Posterior cingulate gyrus (tissue), 11 donors: ENCODE measurements at regions not wholly inside any gene's neighbourhood (a gene's known extent, or its start where the extent isn't known, plus 50 kb on each side); places are given as distances from the start of the nearest gene placed in this dataset.

Experiments used
- DNase-seq, 10 donors: peaks; one replicate each; pipeline versions ENCODE4 v3.0.0 to v3.0.0-alpha.2; 2020 to 2021; ENCODE audit warnings: mixed read lengths in 3 of 10
- intact Hi-C: fragments of 100-400 bp; cut with DNase I; formaldehyde crosslinking; loops from one replicate; pipeline ENCODE4 v1.15.1; 2023

DNA sequence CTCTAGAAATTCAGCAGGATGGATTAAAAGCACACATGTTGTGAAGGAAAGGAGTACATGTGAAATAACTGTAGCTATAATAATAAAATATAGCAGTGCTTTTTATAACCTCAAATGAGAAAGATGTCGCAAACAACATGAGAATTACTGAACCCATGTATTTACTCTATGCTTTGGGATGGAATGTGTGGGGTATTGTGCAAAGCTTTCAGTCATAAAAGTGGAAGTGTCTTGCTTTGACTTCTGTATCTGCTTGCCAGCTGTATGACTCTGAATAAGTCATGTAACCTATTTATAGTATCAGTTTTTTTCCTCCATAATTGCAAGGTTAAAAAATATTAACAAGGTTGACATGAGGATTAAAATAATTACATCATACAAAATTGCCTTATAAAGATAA lies 519.3 kb upstream of the CADM2 start:
- intact Hi-C loops = no loop called here
- DNase-seq = no peak

DNA sequence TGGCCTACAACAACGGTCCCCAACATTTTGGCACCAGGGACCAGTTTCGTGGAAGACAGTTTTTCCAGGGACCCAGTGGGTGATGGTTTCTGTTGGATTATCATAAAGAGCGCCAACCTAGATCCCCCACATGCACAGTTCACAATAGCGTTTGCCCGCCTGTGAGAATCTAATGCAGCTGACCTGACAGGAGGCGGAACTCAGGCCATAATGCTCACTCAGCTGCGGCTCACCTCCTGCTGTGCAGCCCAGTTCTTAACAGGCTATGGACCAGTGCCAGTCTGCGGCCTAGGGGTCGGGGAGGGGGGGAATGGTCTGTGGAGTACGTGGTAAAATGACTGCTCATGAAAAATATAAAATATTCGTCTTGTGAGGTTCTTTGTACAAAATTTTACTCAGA lies 518.5 kb upstream of the CADM2 start:
- peak in 1 of 10 donors; percentile 58 for DNase-seq
- intact Hi-C loops = no loop called here

DNA sequence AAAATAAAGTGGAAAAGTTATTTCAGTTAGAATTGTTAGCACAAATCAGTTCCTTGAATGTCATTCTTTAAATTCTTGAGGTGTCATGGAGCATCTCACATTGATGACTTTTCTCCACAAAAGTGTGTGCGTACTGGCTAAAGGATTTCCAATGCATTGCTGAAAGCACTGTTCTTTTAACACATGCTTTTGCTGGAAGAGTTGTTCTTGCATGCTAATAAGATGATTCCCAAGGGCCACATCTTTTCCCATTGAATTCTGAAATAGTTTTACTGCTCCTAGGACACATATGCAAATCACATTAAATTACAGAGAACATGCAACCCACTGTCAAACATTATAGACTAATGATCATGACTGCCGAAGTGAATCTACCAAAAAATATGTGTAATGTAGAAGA lies 516.3 kb upstream of the CADM2 start:
- intact Hi-C loops = no loop called here
- DNase-seq = no peak

DNA sequence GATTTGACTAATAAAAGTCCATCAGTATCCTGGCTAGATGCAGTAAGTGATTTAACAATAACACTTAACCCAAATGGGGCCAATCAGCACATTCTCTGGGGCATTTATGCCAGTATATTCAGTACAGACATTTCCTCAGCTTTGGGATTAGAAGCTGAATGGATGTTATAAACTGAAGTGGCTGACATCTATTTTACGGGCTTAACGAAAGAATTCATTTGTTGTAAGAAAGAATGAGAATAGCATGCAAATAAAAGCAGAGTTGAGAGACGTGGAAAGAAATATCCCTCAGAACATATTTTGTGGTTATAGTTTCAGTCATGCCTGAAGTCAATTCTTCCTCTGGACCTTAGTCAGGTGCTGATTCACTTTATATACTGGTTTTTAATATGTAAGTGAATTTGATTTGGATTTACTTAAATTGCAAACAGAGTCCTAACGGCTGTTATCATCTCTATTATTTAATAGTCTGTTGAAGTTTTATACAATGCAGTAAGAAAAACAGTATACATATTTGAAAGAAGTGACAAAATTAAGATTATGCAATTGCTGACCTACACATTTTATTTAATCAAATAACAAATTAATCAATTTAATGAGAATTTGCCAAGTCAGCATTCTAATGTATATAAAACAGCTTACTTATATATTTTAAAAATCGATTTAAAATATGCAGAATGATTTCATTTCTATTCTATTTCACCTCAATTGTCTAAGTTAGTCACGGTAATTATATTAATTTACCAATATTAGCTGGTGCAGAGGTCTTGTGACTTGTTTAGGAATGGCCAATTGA lies 513.9 kb upstream of the CADM2 start:
- no peak for DNase-seq

DNA sequence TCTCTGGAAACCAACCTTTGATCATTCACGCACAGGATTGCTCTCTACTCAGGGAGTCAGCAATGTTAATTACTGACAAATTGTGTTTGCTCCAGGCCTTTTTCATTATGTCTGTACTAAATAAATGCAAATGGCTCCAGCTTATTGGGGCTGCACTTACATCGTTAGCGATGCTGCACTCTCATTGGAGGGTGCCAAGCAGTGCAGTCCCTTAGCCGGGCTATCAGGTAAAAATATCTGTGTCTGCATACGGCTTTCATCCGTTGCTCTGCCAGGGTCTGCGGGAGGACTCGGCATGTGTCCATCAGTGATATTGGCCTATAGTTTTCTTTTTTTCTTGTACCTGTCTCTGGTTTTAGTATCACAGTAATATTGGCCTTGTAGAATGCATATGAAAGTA lies 471.5 kb upstream of the CADM2 start:
- no peak for DNase-seq
- intact Hi-C loops = no loop called here

More for the DNA sequence above, 513.9 kb upstream of the CADM2 start:
- intact Hi-C loops = no loop called here

DNA sequence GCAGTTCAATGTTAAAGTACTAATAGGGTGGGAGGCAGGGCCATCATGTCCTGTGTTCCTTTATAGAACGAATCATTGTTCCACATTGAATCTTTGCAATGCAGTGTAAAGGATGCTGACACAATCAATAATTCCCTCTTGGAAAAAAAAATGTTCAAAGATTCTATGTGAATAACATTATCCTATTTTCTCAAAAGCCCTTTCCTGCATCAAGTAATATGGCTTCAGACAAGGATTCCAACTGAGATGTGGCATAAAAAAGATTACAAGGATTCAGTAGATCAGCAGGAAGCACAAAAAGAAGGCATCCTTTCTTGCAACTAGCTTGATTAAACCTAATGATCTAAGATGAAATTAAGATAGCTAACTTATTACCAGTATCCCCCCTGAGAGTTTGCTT lies 454.0 kb upstream of the CADM2 start:
- intact Hi-C loops = no loop called here
- DNase-seq = no peak

DNA sequence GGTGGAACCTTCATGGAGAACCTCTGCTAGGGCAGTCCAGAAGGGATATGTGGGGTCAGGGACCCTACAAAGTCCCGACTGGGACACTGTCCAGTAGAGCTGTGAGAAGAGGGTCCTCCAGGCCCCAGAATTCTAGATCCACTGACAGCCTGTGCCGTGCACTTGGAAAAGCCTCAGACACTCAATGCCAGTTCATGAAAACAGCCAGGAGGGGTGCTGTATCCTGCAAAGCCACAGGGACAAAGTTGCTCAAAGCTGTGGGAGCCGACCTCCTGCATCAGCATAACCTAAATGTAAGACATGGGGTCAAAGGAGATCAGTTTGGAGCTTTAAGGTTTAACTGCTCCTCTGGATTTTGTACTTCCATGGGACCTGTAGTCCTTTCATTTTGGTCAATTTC lies 448.8 kb upstream of the CADM2 start:
- intact Hi-C loops = no loop called here
- DNase-seq = no peak

DNA sequence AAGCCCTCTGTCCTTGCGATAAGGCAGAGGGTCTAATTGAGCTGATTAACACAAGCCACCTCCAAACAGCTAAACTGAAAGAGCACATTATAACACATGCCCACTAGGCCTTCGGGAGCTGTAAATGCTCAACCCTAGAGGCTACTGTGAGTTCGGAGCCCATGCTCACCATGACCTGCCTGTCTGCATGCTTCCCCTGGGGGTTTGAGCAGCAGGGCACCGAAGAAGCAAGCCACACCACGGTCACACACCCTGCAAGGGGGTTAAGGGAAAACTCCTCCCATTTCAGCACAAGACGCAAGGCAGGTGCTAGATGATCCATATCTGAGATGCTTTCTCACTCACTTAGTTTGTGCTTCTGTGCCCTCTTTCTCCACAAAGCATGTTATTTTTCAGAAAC lies 435.9 kb upstream of the CADM2 start:
- peak in 1 of 10 donors; percentile 55 for DNase-seq
- intact Hi-C loops = no loop called here

DNA sequence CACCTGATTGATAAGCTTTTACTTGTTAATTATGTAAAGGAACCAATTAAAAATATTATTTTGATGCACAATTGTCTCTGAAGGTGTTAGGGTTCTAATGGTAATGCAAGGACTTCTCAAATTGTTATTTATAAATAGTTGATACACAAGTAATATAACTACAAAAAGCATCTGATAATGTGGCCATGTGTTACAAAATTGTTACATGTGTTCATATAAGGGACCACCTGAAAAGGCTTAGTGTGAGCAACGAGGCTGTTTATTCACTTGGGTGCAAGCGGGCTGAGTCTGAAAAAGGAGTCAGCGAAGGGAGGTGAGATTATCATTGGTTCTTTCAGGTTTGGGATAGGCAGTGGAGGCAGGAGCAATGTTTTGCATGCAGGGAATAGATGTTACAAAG lies 421.9 kb upstream of the CADM2 start:
- DNase-seq = no peak
- intact Hi-C loops = no loop called here

DNA sequence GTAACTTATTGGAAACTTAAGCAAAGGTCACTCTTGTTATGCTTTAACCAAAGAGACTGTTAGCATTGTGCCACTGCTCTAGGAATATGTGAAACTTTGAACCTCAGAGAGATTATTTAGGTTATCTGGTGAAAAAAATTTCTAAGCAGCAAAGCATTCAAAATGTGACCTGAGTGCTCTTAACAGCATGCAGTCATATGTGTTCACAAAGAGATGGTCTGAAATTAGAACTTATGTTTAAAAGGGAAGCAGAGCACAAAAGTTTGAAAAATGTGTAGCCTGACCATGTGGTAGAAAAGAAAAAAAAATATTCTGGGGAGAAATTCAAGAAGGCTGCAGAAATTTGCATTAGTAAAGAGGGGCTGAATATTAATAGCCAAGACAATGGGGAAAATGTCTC lies 420.2 kb upstream of the CADM2 start:
- intact Hi-C loops = no loop called here
- no peak for DNase-seq

DNA sequence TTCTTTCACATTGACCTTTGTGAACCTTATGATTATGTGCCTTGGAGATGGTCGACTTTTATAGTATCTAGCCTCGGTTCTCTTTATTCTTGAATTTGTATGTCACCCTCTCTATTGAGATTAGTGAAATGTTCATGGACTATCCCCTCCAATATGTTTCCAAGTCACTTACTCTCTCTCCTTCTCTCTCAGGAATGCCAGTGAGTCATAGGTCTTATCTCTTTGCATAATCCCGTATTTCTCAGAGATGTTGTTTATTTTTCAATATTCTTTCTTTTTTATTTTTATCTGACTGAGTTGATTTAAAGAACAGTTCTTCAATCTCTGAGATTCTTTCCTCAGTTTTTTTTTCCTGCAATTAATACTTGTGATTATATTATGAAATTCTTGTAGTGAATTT lies 411.6 kb upstream of the CADM2 start:
- DNase-seq = no peak
- intact Hi-C loops = loop anchor here (5.0 kb wide), 3 partner anchors 410 to 1030 kb away; partner anchors contain the start of gene CADM2

DNA sequence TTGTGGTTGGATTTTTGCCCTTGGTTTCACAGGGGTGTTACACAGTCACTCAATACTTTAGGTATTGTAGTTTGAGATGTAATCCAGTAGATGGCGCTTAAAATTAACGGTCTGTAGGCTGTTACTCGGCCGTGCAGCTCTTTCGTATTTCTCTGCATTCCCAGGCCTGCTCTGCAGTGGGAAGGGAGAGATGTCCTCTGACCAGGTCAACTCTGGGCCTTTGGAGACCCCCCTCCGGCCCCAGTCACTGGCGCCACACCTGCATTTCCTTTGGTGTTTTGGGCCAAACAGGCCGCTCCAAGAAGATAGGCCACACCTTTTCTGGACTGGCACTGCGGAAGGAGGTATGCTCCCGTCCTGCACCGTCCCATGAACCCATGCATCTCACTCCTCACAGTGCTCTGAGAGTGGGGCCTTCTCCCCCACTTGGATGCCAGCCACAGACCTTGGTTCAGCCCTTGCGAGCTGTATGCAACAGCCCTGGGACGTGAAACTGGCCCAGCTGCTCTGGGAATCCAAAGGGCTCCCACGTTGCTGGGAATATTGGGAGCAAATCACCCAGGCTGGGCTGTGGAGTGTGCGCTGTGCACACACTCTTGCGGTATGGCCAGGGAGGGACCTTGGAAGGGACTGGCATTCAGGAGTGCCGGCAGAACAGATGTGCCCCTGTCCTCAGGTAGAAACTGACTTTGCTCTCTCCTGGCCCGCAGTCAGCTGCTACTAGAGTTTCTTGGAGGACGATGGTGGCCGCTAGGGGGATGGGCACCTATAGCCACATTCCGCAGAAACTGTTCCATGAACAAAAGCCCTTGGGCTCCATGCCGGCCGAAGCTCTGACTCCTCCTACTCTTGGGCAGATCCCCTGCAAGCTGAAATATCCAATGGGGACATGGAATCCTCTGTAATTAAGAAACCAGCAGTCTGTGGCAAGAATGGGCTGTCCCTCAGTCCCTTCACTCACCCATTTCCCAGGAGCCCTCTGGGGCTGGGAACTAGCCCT lies 410.5 kb upstream of the CADM2 start:
- peak in 4 of 10 donors; percentile 21 to 76 (median 49) for DNase-seq
- intact Hi-C loops = loop anchor here (5.0 kb wide), 3 partner anchors 409 to 1029 kb away; partner anchors contain the start of gene CADM2

DNA sequence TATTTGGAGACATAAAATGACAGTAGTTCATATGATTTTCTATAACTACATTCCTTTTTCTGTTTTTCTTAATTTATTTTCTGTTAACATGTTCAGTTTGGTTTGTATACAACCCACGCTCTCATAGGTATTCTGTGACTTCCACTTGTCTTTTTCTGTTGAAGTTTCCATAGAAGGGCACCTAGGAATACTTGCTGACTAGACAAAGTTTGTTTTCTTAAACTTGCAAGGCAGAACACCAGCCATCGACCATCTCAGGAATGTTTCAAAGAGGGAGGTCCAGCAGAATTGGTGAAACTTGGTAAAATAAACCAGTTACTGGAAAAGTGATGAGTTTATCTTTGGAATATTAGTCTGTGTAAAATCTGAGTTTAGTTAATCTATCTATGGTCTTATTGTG lies 403.2 kb upstream of the CADM2 start:
- intact Hi-C loops = no loop called here
- DNase-seq = no peak

DNA sequence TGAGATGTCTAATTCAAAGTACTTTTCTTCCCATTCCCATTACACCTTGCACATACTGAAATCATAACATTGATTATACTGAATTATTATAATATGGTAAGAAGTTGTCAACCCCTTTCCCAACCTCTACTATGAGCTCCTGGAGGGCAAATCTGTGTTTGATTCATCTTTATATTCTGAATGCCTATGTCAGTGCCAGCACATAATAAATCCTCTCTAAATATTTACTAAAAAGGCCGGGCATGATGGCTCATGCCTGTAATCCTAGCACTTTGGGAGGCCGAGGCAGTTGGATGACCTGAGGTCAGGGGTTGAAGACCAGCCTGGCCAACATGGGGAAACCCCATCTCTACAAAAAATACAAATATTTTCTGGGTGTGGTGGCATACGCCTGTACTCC lies 392.5 kb upstream of the CADM2 start:
- intact Hi-C loops = no loop called here
- no peak for DNase-seq

DNA sequence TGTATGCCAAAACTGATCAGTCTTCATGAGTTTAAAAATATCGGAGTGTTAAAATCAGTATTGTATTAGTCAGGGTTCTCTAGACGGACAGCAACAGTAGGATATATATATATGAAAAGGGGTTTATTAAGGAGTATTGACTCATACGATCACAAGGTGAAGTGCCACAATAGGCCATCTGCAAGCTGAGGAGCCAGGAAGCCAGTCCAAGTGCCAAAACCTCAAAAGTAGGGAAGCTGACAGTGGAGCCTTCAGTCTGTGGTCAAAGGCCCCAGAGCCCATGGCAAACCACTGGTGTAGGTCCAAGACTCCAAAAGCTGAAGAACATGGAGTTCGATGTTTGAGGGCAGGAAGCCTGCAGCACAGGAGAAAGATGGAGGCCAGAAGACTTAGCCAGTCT lies 391.0 kb upstream of the CADM2 start:
- intact Hi-C loops = no loop called here
- no peak for DNase-seq

DNA sequence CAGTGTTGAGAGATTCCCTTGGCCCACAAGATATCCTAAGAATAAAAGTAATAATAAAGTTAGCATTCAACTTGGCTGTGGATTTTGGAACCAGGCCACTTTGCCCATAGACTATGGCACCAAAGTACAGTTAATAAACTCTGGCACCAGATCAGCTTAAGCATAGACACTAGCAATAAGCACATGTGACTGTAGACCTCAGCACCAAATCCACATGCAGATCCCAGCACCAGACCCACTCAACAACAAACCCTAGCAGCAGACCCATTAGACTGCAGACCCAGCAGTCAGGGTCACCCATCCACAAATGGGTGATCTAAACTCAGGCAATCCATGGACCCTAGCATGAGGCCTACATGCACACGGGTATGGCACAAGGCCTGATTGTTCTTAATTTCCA lies 384.8 kb upstream of the CADM2 start:
- DNase-seq = no peak
- intact Hi-C loops = no loop called here

DNA sequence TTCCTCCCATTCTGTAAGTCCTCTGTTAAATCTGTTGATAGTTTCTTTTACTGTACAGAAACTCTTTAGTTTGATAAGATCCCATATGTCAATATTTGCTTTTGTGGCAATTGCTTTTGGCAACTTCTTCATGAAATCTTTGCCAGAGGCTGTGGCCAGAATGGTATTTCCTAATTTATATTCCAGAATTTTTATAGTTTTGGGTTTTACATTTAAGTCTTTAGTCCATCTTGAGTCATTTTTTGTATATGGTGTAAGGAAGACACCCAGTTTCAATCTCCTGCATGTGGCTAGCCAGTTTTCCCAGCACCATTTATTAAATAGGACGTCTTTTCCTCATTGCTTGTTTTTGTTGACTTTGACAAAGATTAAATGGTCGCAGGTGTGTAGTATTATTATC lies 372.4 kb upstream of the CADM2 start:
- no peak for DNase-seq
- intact Hi-C loops = no loop called here

DNA sequence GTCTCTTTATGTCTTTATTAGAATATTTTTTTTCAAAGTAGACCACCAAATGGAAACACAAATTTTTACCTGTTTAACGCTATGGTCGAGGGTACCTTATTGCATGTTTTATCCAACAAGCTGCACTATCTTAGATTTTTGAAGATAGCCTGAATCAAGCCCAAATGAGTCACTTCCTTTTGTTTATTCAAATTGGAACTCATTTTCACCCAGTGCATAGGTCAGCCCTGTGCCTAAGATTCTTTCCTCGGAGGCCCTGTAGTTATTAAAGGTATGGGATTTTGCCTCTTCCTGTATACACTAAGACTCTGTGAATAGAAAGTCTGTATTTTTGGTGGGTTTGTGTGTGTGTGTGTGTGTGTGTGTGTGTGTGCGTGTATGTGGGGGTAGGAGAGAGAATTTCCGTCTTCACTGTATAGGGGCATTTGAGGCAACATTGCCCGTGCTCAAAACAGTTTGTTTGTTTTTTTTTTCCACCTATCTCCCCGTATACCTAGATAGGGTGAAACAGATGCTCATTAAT lies 358.0 kb upstream of the CADM2 start:
- intact Hi-C loops = no loop called here
- DNase-seq = no peak

DNA sequence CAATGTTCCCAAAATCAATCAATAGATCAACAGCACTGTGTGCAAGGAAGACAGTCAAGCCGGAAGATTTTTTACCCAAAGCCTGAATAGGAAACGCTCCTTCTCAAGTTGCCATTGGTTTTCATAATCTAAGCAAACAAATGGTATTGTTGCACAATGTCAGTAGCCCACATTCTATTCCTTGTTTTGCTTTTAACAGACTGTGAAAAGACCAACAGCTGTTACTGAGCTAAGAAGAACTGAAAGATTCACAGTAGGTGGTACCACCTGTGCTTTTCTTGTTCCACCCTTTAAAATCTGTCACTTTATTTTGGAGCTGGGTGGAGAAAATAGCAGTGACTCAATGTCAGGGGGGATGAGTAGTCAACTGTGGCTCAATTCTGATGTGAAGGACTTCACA lies 357.5 kb upstream of the CADM2 start:
- intact Hi-C loops = no loop called here

DNA sequence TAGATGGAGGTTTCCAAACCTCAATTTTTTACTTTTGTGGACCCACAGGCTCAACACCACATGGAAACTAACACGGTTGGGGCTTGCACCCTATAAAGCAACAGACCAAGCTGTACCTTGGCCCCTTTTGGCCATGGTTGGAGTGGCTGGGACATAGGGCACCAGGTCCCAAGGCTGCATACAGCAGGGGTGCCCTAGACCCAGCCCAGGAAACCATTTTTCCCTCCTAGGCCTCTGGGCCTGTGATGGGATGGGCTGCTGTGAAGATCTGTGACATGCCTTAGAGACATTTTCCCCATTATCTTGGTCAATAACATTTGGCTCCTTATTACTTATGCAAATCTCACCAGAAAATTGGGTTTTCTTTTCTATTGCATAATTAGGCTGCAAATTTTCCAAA lies 337.0 kb upstream of the CADM2 start:
- intact Hi-C loops = no loop called here
- no peak for DNase-seq

More for the DNA sequence above, 357.5 kb upstream of the CADM2 start:
- DNase-seq = no peak

DNA sequence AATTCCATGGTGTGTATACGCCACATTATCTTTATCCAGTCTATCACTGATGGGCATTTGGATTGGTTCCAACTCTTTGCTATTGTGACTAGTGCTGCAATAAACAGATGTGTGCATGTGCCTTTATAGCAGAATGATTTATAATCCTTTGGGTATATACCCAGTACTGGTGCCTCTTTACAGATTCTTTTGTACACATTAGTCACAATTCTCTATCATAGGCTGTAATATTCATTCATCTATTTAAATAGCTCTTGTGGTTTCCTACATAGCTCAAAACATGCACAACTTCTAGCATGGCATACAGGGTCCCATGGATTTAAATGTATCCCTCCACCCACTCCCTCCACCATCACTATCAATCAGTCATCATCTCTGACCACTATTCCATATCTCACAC lies 324.1 kb upstream of the CADM2 start:
- no peak for DNase-seq
- intact Hi-C loops = no loop called here
